ENCODE measurements at regions not wholly inside any gene's neighbourhood (a gene's known extent, or its start where the extent isn't known, plus 50 kb on each side); places are given as distances from the start of the nearest gene placed in this dataset.

GRCh38 chr5:75869891-75870290 lies 152.7 kb upstream of the POC5 start:
- TF ChIP-seq CTCF (IDR thresholded peaks at IDR 0.05) = no peak
- TF ChIP-seq EP300 (IDR thresholded peaks at IDR 0.05) = no peak
